NB4 (cell line): ENCODE measurements at regions not wholly inside any gene's neighbourhood (a gene's known extent, or its start where the extent isn't known, plus 50 kb on each side); places are given as distances from the start of the nearest gene placed in this dataset.

ENCODE experiments used
- MAX ChIP-seq: IDR thresholded peaks from 2 replicates; pipeline ENCODE4 v1.6.1; 2011; ENCODE audit warnings: low read depth, low read length
- TF ChIP-seq, protein P1 (sequence below): IDR thresholded peaks from one replicate; pipeline ENCODE4 v1.5.1; 2012; ENCODE audit warnings: low read depth, low read length

- TF ChIP-seq, protein P1, sequence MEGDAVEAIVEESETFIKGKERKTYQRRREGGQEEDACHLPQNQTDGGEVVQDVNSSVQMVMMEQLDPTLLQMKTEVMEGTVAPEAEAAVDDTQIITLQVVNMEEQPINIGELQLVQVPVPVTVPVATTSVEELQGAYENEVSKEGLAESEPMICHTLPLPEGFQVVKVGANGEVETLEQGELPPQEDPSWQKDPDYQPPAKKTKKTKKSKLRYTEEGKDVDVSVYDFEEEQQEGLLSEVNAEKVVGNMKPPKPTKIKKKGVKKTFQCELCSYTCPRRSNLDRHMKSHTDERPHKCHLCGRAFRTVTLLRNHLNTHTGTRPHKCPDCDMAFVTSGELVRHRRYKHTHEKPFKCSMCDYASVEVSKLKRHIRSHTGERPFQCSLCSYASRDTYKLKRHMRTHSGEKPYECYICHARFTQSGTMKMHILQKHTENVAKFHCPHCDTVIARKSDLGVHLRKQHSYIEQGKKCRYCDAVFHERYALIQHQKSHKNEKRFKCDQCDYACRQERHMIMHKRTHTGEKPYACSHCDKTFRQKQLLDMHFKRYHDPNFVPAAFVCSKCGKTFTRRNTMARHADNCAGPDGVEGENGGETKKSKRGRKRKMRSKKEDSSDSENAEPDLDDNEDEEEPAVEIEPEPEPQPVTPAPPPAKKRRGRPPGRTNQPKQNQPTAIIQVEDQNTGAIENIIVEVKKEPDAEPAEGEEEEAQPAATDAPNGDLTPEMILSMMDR: no peak
- TF ChIP-seq MAX: no peak
Measured at GRCh38 chr12:23236066-23236780, 611.3 kb downstream of the ETNK1 start.
